HG03439 (cell line): ENCODE measurements at regions not wholly inside any gene's neighbourhood (a gene's known extent, or its start where the extent isn't known, plus 50 kb on each side); places are given as distances from the start of the nearest gene placed in this dataset.

Experiments
- ATAC-seq: cut with Tn5 transposase; IDR thresholded peaks from one replicate; pipeline ENCODE4 v1.9.1; 2021; ENCODE audit warnings: mild to moderate bottlenecking, moderate library complexity; ENCODE audit not compliant: unreplicated experiment

GRCh38 chr13:76751278-76751677 is 134.9 kb downstream of the KCTD12 start:
- ATAC-seq = no peak

- ATAC-seq = no peak
Measured at GRCh38 chr13:76750126-76750525, 136.1 kb downstream of the KCTD12 start.

- peak; percentile 60 for ATAC-seq
Measured at GRCh38 chr13:76745261-76746200, 140.7 kb downstream of the KCTD12 start.

- ATAC-seq = no peak
Measured at GRCh38 chr13:76741624-76742023, 144.6 kb downstream of the KCTD12 start.

GRCh38 chr13:76741046-76741445 is 145.2 kb downstream of the KCTD12 start:
- ATAC-seq = no peak

GRCh38 chr13:76738616-76739015 is 147.6 kb downstream of the KCTD12 start:
- ATAC-seq = no peak

- no peak for ATAC-seq
Measured at GRCh38 chr13:76737526-76737925, 148.7 kb downstream of the KCTD12 start.

- ATAC-seq = no peak
Measured at GRCh38 chr13:76735641-76736040, 150.6 kb downstream of the KCTD12 start.

- ATAC-seq = no peak
Measured at GRCh38 chr13:76733671-76734070, 152.5 kb downstream of the KCTD12 start.

GRCh38 chr13:76732367-76732766 is 153.8 kb downstream of the KCTD12 start:
- no peak for ATAC-seq

- no peak for ATAC-seq
Measured at GRCh38 chr13:76730220-76730619, 156.0 kb downstream of the KCTD12 start.

GRCh38 chr13:76729691-76730090 is 156.5 kb downstream of the KCTD12 start:
- ATAC-seq = no peak

GRCh38 chr13:76725896-76726295 is 160.3 kb downstream of the KCTD12 start:
- ATAC-seq = no peak

- ATAC-seq = no peak
Measured at GRCh38 chr13:76725211-76725610, 161.0 kb downstream of the KCTD12 start.

GRCh38 chr13:76724421-76724820 is 161.8 kb downstream of the KCTD12 start:
- no peak for ATAC-seq

GRCh38 chr13:76723551-76724232 is 162.5 kb downstream of the KCTD12 start:
- ATAC-seq = no peak

- ATAC-seq = no peak
Measured at GRCh38 chr13:76722782-76723181, 163.4 kb downstream of the KCTD12 start.

GRCh38 chr13:76720821-76721220 is 165.4 kb downstream of the KCTD12 start:
- no peak for ATAC-seq

GRCh38 chr13:76720416-76720815 is 165.8 kb downstream of the KCTD12 start:
- ATAC-seq = no peak

- no peak for ATAC-seq
Measured at GRCh38 chr13:76719955-76720354, 166.2 kb downstream of the KCTD12 start.

- no peak for ATAC-seq
Measured at GRCh38 chr13:76717092-76717491, 169.1 kb downstream of the KCTD12 start.

GRCh38 chr13:76715621-76716020 is 170.6 kb downstream of the KCTD12 start:
- ATAC-seq = no peak
